Bronchial epithelial cell (primary cell): ENCODE measurements at regions not wholly inside any gene's neighbourhood (a gene's known extent, or its start where the extent isn't known, plus 50 kb on each side); places are given as distances from the start of the nearest gene placed in this dataset.

Source experiments
- DNase-seq: peaks from one replicate; pipeline ENCODE4 v3.0.0-alpha.2; 2010; ENCODE audit warnings: low read depth
- FAIRE-seq: peaks from 2 replicates; lab custom pipeline; 2011; peaks lifted over from hg19 to GRCh38; lab: Jason Lieb, UNC
- H3K27me3 ChIP-seq: 2 replicates; pipeline ENCODE4 v1.5.1; 2011; ENCODE audit warnings: low read length; ENCODE audit not compliant: control insufficient read depth, insufficient read depth
- H3K36me3 ChIP-seq: 2 replicates; pipeline ENCODE4 v1.5.1; 2011; ENCODE audit warnings: low read length; ENCODE audit not compliant: control insufficient read depth, insufficient read depth
- H3K4me3 ChIP-seq: 2 replicates; pipeline ENCODE4 v1.5.1; 2011; ENCODE audit warnings: mild to moderate bottlenecking, low read depth, low read length, control low read depth
- TF ChIP-seq, protein P1 (sequence below): IDR thresholded peaks from 2 replicates; pipeline ENCODE4 v1.5.1; 2011; ENCODE audit warnings: mild to moderate bottlenecking, moderate library complexity, low read length, control low read depth, inconsistent platforms; ENCODE audit not compliant: insufficient read depth, severe bottlenecking

DNA sequence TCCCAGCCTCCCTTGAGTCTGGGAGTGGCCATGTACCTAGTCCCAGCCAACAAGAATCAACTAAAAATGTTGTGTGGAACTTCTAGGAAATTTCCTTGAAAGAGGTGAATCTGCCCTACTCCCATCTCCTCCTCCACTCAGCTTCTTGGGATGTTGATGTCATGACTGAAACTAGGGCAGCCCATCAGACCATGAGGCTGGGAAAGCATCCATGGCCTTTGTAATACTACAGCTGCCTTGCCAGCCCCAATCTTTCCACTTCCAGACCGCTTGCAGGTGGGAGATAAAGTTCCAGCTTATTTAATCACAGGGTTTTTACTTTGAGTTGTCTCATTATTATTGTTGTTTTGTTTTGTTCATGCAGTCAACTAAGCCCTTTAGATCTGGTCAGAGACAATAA is 170.3 kb upstream of the LMNTD1 start:
- TF ChIP-seq, protein P1, sequence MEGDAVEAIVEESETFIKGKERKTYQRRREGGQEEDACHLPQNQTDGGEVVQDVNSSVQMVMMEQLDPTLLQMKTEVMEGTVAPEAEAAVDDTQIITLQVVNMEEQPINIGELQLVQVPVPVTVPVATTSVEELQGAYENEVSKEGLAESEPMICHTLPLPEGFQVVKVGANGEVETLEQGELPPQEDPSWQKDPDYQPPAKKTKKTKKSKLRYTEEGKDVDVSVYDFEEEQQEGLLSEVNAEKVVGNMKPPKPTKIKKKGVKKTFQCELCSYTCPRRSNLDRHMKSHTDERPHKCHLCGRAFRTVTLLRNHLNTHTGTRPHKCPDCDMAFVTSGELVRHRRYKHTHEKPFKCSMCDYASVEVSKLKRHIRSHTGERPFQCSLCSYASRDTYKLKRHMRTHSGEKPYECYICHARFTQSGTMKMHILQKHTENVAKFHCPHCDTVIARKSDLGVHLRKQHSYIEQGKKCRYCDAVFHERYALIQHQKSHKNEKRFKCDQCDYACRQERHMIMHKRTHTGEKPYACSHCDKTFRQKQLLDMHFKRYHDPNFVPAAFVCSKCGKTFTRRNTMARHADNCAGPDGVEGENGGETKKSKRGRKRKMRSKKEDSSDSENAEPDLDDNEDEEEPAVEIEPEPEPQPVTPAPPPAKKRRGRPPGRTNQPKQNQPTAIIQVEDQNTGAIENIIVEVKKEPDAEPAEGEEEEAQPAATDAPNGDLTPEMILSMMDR, result no peak

DNA sequence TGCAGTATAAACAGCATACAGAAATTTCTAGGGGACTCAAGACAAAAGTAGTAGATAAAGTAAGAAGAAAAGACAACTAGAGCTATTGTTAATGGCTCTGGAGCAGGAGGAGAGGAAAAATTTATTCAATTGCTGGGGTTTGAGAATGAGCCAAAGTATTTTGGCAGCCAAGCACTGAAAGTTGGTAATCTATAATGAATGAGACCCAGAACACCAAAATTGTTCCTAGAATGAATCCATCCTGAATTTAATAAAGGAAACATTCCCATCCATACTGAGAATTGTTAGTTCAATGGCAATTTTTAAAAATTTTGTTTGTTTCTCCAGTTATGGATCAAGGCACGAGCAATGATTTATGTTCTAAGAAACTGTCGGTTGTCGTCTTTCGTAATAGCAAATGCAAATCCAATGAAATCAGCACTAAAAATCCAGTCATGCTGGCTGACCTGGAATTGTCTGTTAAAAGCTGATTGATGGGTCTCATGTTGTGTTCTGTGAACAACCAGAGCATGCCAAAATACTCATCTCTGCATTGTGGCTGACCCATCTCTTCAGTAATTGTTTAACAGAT is 170.9 kb upstream of the LMNTD1 start:
- FAIRE-seq, result no peak
- H3K27me3 ChIP-seq, result no peaks in the 10 kb centered on the region
- DNase-seq, result no peak
- no peak overlapping the region for H3K4me3 ChIP-seq
- TF ChIP-seq, protein P1, result no peak
- no peaks in the 10 kb centered on the region for H3K36me3 ChIP-seq

More for the DNA sequence above, 170.3 kb upstream of the LMNTD1 start:
- Histone ChIP-seq H3K4me3 (no peak overlapping the region), H3K27me3 (no peaks in the 10 kb centered on the region), H3K36me3 (no peaks in the 10 kb centered on the region)
- no peak for FAIRE-seq
- no peak for DNase-seq

DNA sequence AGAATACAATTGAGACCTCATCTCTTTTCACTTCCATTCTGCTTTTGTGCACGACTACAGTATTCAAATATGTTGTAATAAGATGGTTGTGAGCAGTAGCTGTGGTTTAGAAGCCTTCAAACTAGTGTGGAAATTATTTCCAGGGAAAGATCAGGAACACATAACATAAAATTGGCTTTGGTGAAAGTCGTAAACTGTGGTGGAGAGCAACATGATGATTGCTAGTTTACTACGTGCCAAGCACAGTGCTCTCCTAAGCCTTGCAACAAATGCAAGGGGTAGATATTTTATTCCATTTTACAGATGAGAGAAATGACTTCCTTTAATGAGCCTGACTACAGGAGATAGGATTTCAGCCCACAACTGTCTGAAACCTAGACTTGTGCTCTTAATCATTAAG is 172.4 kb upstream of the LMNTD1 start:
- Histone ChIP-seq H3K27me3 (no peaks in the 10 kb centered on the region), H3K36me3 (no peaks in the 10 kb centered on the region), H3K4me3 (no peak overlapping the region)
- TF ChIP-seq, protein P1, result no peak
- FAIRE-seq (no peak), DNase-seq (no peak)

DNA sequence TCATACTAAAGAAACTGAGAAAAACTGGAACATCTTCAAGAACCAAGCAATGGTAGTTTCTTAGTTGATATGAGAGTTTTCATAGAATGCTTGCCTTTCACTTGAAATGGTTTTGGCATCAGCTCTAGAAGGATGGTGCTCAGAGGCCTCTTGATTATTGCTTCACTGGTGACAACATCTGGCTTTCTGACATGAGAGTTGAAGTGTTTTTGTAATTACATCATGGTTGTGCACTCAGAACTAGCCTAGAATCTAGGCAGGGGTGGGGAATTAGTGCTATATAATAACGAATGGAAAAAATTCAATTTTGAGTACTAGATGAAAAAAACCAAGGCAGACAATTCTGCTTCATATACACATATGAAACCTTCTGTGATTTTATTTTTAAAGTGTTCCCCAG is 172.8 kb upstream of the LMNTD1 start:
- FAIRE-seq, result no peak
- Histone ChIP-seq H3K27me3 (no peaks in the 10 kb centered on the region), H3K4me3 (no peak overlapping the region), H3K36me3 (no peaks in the 10 kb centered on the region)
- no peak for DNase-seq
- TF ChIP-seq, protein P1, result no peak

DNA sequence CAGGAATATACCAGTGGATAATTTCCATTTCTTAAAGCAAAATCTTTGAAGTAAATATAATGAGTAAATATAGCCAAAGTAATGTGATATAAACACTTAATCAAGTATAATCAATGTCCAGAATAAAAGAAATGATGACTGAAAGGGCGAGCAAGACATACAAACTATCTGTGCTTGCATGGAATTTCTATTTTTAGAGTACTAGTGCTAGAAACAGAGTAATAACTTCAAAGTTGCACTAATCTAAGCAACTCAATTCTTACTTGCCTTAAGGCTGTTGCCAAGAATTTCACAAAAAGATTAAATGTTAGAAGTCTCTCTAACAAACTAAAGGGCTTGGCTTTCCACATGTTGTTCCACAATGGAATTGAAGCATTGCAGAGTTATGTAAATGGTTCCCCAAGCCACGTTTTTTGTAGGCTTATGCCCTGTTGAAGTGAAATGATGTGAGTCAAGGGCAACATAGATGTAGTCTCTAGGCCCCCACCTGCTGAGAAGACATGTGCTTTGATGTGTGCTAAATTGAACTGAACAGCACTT is 175.0 kb upstream of the LMNTD1 start:
- Histone ChIP-seq H3K36me3 (no peaks in the 10 kb centered on the region), H3K27me3 (no peaks in the 10 kb centered on the region), H3K4me3 (no peak overlapping the region)
- no peak for FAIRE-seq
- no peak for DNase-seq
- TF ChIP-seq, protein P1, result no peak
